GM12878 (cell line): ENCODE measurements at regions not wholly inside any gene's neighbourhood (a gene's known extent, or its start where the extent isn't known, plus 50 kb on each side); places are given as distances from the start of the nearest gene placed in this dataset.

Experiments used
- ATAC-seq: fragments of 200-7000 bp; cut with Tn5 transposase; 3 replicates; pipeline ENCODE4 v1.9.1; 2020; ENCODE audit warnings: mild to moderate bottlenecking, moderate library complexity
- BruUV-seq: library from RNA; stranded (reverse); fragments of 400-500 nt; replicated peaks from 2 replicates; lab custom pipeline; 2021; lab: Mats Ljungman, UMichigan
- CTCF ChIA-PET: fragments of 300-600 bp; sonication (Branson Sonifier 250); formaldehyde crosslinking; extraction: SDS; loops from one replicate; lab custom pipeline; 2021; ENCODE audit warnings: inconsistent platforms; lab: Yijun Ruan, JAX
- POLR2A ChIA-PET: fragments of 350-600 bp; formaldehyde crosslinking; extraction: SDS; loops from one replicate; lab custom pipeline; 2021; ENCODE audit warnings: inconsistent platforms; lab: Charles Lee
- RAD21 ChIA-PET: fragments of 300-600 bp; sonication (Branson Sonifier 250); formaldehyde crosslinking; loops from one replicate; lab custom pipeline; 2023; ENCODE audit warnings: antibody characterized with exemption; ENCODE audit not compliant: unreplicated experiment; lab: Charles Lee
- SMC1A ChIA-PET: fragments of 300-600 bp; sonication (Branson Sonifier 250); formaldehyde crosslinking; loops from one replicate; lab custom pipeline; 2023; ENCODE audit not compliant: unreplicated experiment, uncharacterized antibody; lab: Charles Lee
- DNase-seq: peaks from one replicate; pipeline ENCODE4 v3.0.0-alpha.2; 2011; ENCODE audit warnings: low read depth, low spot score
- FAIRE-seq: peaks from 3 replicates; lab custom pipeline; 2011; peaks lifted over from hg19 to GRCh38; lab: Jason Lieb, UNC
- H2AFZ ChIP-seq: 2 replicates; pipeline ENCODE4 v1.6.0; 2011; ENCODE audit warnings: low read depth, low read length, control low read depth; ENCODE audit not compliant: control insufficient read depth
- H3K27ac ChIP-seq: 2 replicates; pipeline ENCODE4 v1.5.1; 2011; ENCODE audit warnings: control low read depth; ENCODE audit not compliant: control insufficient read depth, insufficient read depth
- H3K27me3 ChIP-seq, 2 experiments: replicated peaks in 1 of 2; 2 replicates each; pipeline versions ENCODE4 v1.6.0 to v1.6.1; 2011; ENCODE audit warnings: low read length in 1 of 2; ENCODE audit not compliant: control insufficient read depth in 2 of 2, insufficient read depth in 2 of 2
- H3K36me3 ChIP-seq, 2 experiments: 2 replicates each; pipeline ENCODE4 v1.5.1; 2011; ENCODE audit warnings: low read length in 1 of 2; ENCODE audit not compliant: control insufficient read depth in 2 of 2, insufficient read depth in 2 of 2
- H3K4me1 ChIP-seq: 2 replicates; pipeline ENCODE4 v1.6.1; 2011; ENCODE audit warnings: mild to moderate bottlenecking, low read length, moderate library complexity, mixed read lengths; ENCODE audit not compliant: control insufficient read depth, insufficient read depth
- H3K4me2 ChIP-seq: 2 replicates; pipeline ENCODE4 v1.6.0; 2011; ENCODE audit warnings: control low read depth; ENCODE audit not compliant: control insufficient read depth, insufficient read depth
- H3K4me3 ChIP-seq: fragments of 200-600 bp; sonication (generic); 2 replicates; pipeline ENCODE4 v1.5.1; 2016
- H3K79me2 ChIP-seq: 2 replicates; pipeline ENCODE4 v1.6.0; 2011; ENCODE audit warnings: low read length; ENCODE audit not compliant: control insufficient read depth, insufficient read depth
- H3K9ac ChIP-seq: 2 replicates; pipeline ENCODE4 v1.8.0; 2011; ENCODE audit warnings: low read length, control low read depth, mixed read lengths; ENCODE audit not compliant: control insufficient read depth, insufficient read depth
- H3K9me3 ChIP-seq: replicated peaks from 3 replicates; pipeline ENCODE4 v1.5.1; 2011; ENCODE audit warnings: mild to moderate bottlenecking, low read length; ENCODE audit not compliant: control insufficient read depth, insufficient read depth
- H4K20me1 ChIP-seq: 2 replicates; pipeline ENCODE4 v1.6.0; 2011; ENCODE audit not compliant: control insufficient read depth, insufficient read depth
- ATF2 ChIP-seq: IDR thresholded peaks from 2 replicates; pipeline ENCODE4 v1.6.1; 2012; ENCODE audit warnings: low read length, inconsistent platforms
- ATF3 ChIP-seq: IDR thresholded peaks from 2 replicates; pipeline ENCODE4 v1.6.1; 2011; ENCODE audit warnings: low read depth, mild to moderate bottlenecking, low read length, moderate library complexity, borderline replicate concordance; ENCODE audit errors: extremely low read depth
- ATF7 ChIP-seq: fragments of 450-650 bp; IDR thresholded peaks from 2 replicates; pipeline ENCODE4 v1.6.1; 2016; ENCODE audit warnings: low read depth, mild to moderate bottlenecking
- BCLAF1 ChIP-seq: fragments of 450-650 bp; IDR thresholded peaks from 2 replicates; pipeline ENCODE4 v1.6.1; 2017; ENCODE audit warnings: antibody characterized with exemption, mild to moderate bottlenecking, moderate library complexity
- CHD2 ChIP-seq: IDR thresholded peaks from 2 replicates; pipeline ENCODE4 v1.6.1; 2011; ENCODE audit warnings: low read depth, low read length, improper control_type of control experiment, borderline replicate concordance
- CTCF ChIP-seq, 3 experiments: IDR thresholded peaks in 2 of 3; conservative IDR thresholded peaks in 1 of 3; 2 replicates each; pipeline ENCODE4 v1.5.1; 2011; ENCODE audit warnings: low read depth in 3 of 3, low read length in 3 of 3, mild to moderate bottlenecking in 3 of 3, control low read depth in 2 of 3, moderate library complexity in 2 of 3, inconsistent platforms in 1 of 3, mixed read lengths in 1 of 3; ENCODE audit not compliant: control insufficient read depth in 2 of 3, insufficient read depth in 1 of 3; ENCODE audit errors: extremely low read depth in 1 of 3
- DPF2 ChIP-seq: fragments of 450-650 bp; IDR thresholded peaks from 2 replicates; pipeline ENCODE4 v1.6.1; 2017; ENCODE audit warnings: mild to moderate bottlenecking
- ESRRA ChIP-seq: IDR thresholded peaks from 2 replicates; pipeline ENCODE4 v1.6.1; 2012; ENCODE audit warnings: mild to moderate bottlenecking, low read length, improper control_type of control experiment
- FOXK2 ChIP-seq: fragments of 450-650 bp; IDR thresholded peaks from 2 replicates; pipeline ENCODE4 v1.6.1; 2017; ENCODE audit warnings: mild to moderate bottlenecking, moderate library complexity
- GATAD2B ChIP-seq: fragments of 450-650 bp; conservative IDR thresholded peaks from 2 replicates; pipeline ENCODE4 v1.6.1; 2017; ENCODE audit warnings: low read depth, mild to moderate bottlenecking, moderate library complexity
- JUND ChIP-seq: IDR thresholded peaks from 2 replicates; pipeline ENCODE4 v1.6.1; 2012; ENCODE audit warnings: low read depth, mild to moderate bottlenecking, low read length, improper control_type of control experiment, moderate library complexity
- MAX ChIP-seq: IDR thresholded peaks from 2 replicates; pipeline ENCODE4 v1.6.1; 2012; ENCODE audit warnings: low read depth, low read length, improper control_type of control experiment
- PAX5 ChIP-seq: IDR thresholded peaks from 2 replicates; pipeline ENCODE4 v1.6.1; 2011; ENCODE audit warnings: low read depth, low read length, borderline replicate concordance
- PML ChIP-seq: IDR thresholded peaks from 2 replicates; pipeline ENCODE4 v1.6.1; 2012; ENCODE audit warnings: low read length, inconsistent platforms
- POU2F2 ChIP-seq: IDR thresholded peaks from 3 replicates; pipeline ENCODE4 v1.6.1; 2011; ENCODE audit warnings: low read depth, mild to moderate bottlenecking, low read length, borderline replicate concordance
- TBL1XR1 ChIP-seq: IDR thresholded peaks from 2 replicates; pipeline ENCODE4 v1.6.1; 2012; ENCODE audit warnings: low read depth, low read length, improper control_type of control experiment
- ZBED1 ChIP-seq: IDR thresholded peaks from 2 replicates; pipeline ENCODE4 v1.6.1; 2016; ENCODE audit warnings: borderline replicate concordance
- ZNF24 ChIP-seq: fragments of 450-650 bp; IDR thresholded peaks from 2 replicates; pipeline ENCODE4 v1.6.1; 2017; ENCODE audit warnings: antibody characterized with exemption, mild to moderate bottlenecking
- in situ Hi-C: fragments of 300-500 bp; cut with MboI; formaldehyde crosslinking; loops from 9 replicates; pipeline ENCODE4 v1.14.3; 2018; ENCODE audit warnings: mixed read lengths
- intact Hi-C: fragments of 100-400 bp; cut with micrococcal nuclease; formaldehyde crosslinking; loops from one replicate; pipeline ENCODE4 v1.14.2; 2022; ENCODE audit not compliant: unreplicated experiment

- no peak overlapping the region for H3K9ac ChIP-seq
- no peaks in the 10 kb centered on the region for H3K4me1 ChIP-seq
- H3K27me3 ChIP-seq: no peaks in the 10 kb centered on the region
- no peak for DNase-seq
- H3K4me2 ChIP-seq: no peak overlapping the region
- CTCF ChIA-PET: no interaction called here
- H3K4me3 ChIP-seq: no peak overlapping the region
- H3K9me3 ChIP-seq: no peaks in the 10 kb centered on the region
- SMC1A ChIA-PET: no interaction called here
- POLR2A ChIA-PET: no interaction called here
- no peak overlapping the region for H2AFZ ChIP-seq
- H3K36me3 ChIP-seq: no peaks in the 10 kb centered on the region
- ATAC-seq: no peak
- H4K20me1 ChIP-seq: no peaks in the 10 kb centered on the region
- RAD21 ChIA-PET: no interaction called here
- in situ Hi-C loops (no loop called here), intact Hi-C loops (no loop called here)
- H3K79me2 ChIP-seq: no peaks in the 10 kb centered on the region
- no peak for FAIRE-seq
- no peak overlapping the region for H3K27ac ChIP-seq
- no TSS peak for BruUV-seq
- TF ChIP-seq POU2F2 (no peak), PAX5 (no peak), ZBED1 (no peak), TBL1XR1 (no peak), ESRRA (no peak), ZNF24 (no peak), ATF7 (no peak), CHD2 (no peak), FOXK2 (no peak), ATF3 (no peak), BCLAF1 (no peak), GATAD2B (no peak), CTCF (IDR thresholded peaks at IDR 0.05 in 2 of 3, conservative IDR thresholded peaks at IDR 0.05 in 1 of 3; ENCODE audit: control insufficient read depth in 2 of 3, extremely low read depth in 1 of 3, insufficient read depth in 1 of 3, low read depth in 3 of 3, low read length in 3 of 3) (no peak), DPF2 (no peak), MAX (no peak), ATF2 (no peak), PML (no peak), JUND (no peak)
Measured at GRCh38 chr10:2464483-2464882, 602.9 kb upstream of the PFKP start.
